Heart left ventricle (tissue), 13 donors: ENCODE measurements at regions not wholly inside any gene's neighbourhood (a gene's known extent, or its start where the extent isn't known, plus 50 kb on each side); places are given as distances from the start of the nearest gene placed in this dataset.

Experiments used
- CTCF ChIP-seq, 12 donors: fragments of 200-600 bp; sonication (generic) in 4 of 12; IDR thresholded peaks; one replicate each; pipeline versions ENCODE4 v1.5.0 to v1.8.0; 2018 to 2022; ENCODE audit warnings: antibody characterized with exemption in 12 of 12, mild to moderate bottlenecking in 5 of 12
- POLR2A ChIP-seq, 2 donors: fragments of 450-650 bp; IDR thresholded peaks; one replicate each; pipeline ENCODE4 v1.6.1; 2017; ENCODE audit warnings: antibody characterized with exemption in 2 of 2, mild to moderate bottlenecking in 2 of 2, moderate library complexity in 2 of 2
- donor health status: ischemic (EF 13 %, LVEDD 7.1; RV severe dilation, severe dysfunction).
- donor health status: DM: no; HTN: yes; CAD: no.
- donor health status: DM: no; HTN: no; CAD: no.
- donor health status: ischemic (EF 25% LVEDD 6.9; RV normal size, moderate dysfunction).
- donor health status: ischemic (EF 25% LVEDD 5.7; RV mildly dilated, moderate dysfunction).
- donor health status: ischemic (EF 35%, LVEDD 5.7; RV mildly dilated, moderate dysfunction).
- donor health status: nonischemic (EF 11% LVEDD 7.7; RV severe dilation, severe dysfunction).
- donor health status: DM: yes; HTN: yes; CAD: no.
- donor health status: PGD.
- donor health status: ischemic (EF 29% LVEDD 5.4; RV normal size, mild dysfunction).
- donor health status: nonischemic (EF 23%, LVEDD 6.1; RV moderate dilation, normal function).

GRCh38 chr11:128365044-128365443 lies 222.3 kb downstream of the ETS1 start:
- TF ChIP-seq CTCF (IDR thresholded peaks at IDR 0.05), result no peak
- TF ChIP-seq POLR2A (IDR thresholded peaks at IDR 0.05), result no peak
